DND-41 (cell line): ENCODE measurements at regions not wholly inside any gene's neighbourhood (a gene's known extent, or its start where the extent isn't known, plus 50 kb on each side); places are given as distances from the start of the nearest gene placed in this dataset.
"Not testable (repeated sequence)": the region's sequence is repeated elsewhere in the genome, so short reads cannot be mapped to it uniquely, and the experiment has no call there.

Source experiments
- ATAC-seq: fragments of 200-7000 bp; cut with Tn5 transposase; 3 replicates; pipeline ENCODE4 v1.9.1; 2021; ENCODE audit warnings: low read depth; ENCODE audit not compliant: insufficient read depth
- DNase-seq: peaks from one replicate; pipeline ENCODE4 v3.0.0-alpha.2; 2020
- H2AFZ ChIP-seq: 2 replicates; pipeline ENCODE4 v1.6.0; 2012; ENCODE audit warnings: low read depth, low read length
- H3K27ac ChIP-seq: 2 replicates; pipeline ENCODE4 v1.5.1; 2012; ENCODE audit warnings: low read length, inconsistent platforms
- H3K27me3 ChIP-seq: fragments of 200-600 bp; sonication (generic); 2 replicates; pipeline ENCODE4 v1.6.0; 2012; ENCODE audit warnings: low read length, mild to moderate bottlenecking, inconsistent platforms; ENCODE audit not compliant: insufficient read depth, poor library complexity
- H3K36me3 ChIP-seq: 2 replicates; pipeline ENCODE4 v1.5.1; 2012; ENCODE audit warnings: low read length, inconsistent platforms; ENCODE audit not compliant: insufficient read depth
- H3K4me1 ChIP-seq: 2 replicates; pipeline ENCODE4 v1.5.1; 2012; ENCODE audit warnings: mild to moderate bottlenecking, low read length; ENCODE audit not compliant: insufficient read depth
- H3K4me2 ChIP-seq: 2 replicates; pipeline ENCODE4 v1.6.0; 2012; ENCODE audit warnings: mild to moderate bottlenecking, moderate library complexity, low read length, inconsistent platforms; ENCODE audit not compliant: insufficient read depth
- H3K4me3 ChIP-seq, 2 experiments: fragments of 200-600 bp in 1 of 2; shearing (Covaris generic) in 1 of 2; 2 replicates each; pipeline ENCODE4 v1.5.1; 2012 to 2016; ENCODE audit warnings: inconsistent platforms in 2 of 2, low read length in 2 of 2, mild to moderate bottlenecking in 2 of 2, low read depth in 1 of 2, moderate library complexity in 1 of 2
- H3K79me2 ChIP-seq: 2 replicates; pipeline ENCODE4 v1.6.0; 2012; ENCODE audit warnings: low read length, inconsistent platforms; ENCODE audit not compliant: insufficient read depth
- H3K9ac ChIP-seq: 2 replicates; pipeline ENCODE4 v1.6.0; 2012; ENCODE audit warnings: low read depth, mild to moderate bottlenecking, inconsistent platforms, low read length, moderate library complexity
- H3K9me3 ChIP-seq: 2 replicates; pipeline ENCODE4 v1.5.1; 2012; ENCODE audit warnings: low read length, moderate library complexity, mild to moderate bottlenecking, inconsistent platforms; ENCODE audit not compliant: insufficient read depth, severe bottlenecking
- H4K20me1 ChIP-seq: 2 replicates; pipeline ENCODE4 v1.6.0; 2012; ENCODE audit warnings: low read length; ENCODE audit not compliant: insufficient read depth
- CTCF ChIP-seq: IDR thresholded peaks from 2 replicates; pipeline ENCODE4 v1.5.1; 2012; ENCODE audit warnings: borderline replicate concordance, low read length, moderate library complexity, mild to moderate bottlenecking; ENCODE audit not compliant: poor library complexity, severe bottlenecking; ENCODE audit errors: extremely low read depth
- EZH2 ChIP-seq: IDR thresholded peaks from 3 replicates; pipeline ENCODE4 v1.6.1; 2012; ENCODE audit warnings: borderline replicate concordance, low read depth, mild to moderate bottlenecking, moderate library complexity, low read length, inconsistent platforms; ENCODE audit not compliant: severe bottlenecking

GRCh38 chr2:118576109-118576855, 271.2 kb downstream of the EN1 start:
- Histone ChIP-seq H4K20me1 (no peaks in the 10 kb centered on the region), H3K79me2 (no peaks in the 10 kb centered on the region), H3K36me3 (no peaks in the 10 kb centered on the region), H3K4me1 (no peaks in the 10 kb centered on the region), H3K9me3 (no peaks in the 10 kb centered on the region), H2AFZ (no peak overlapping the region), H3K27ac (no peak overlapping the region), H3K4me2 (no peak overlapping the region), H3K27me3 (no peaks in the 10 kb centered on the region), H3K9ac (no peak overlapping the region), H3K4me3 (no peak overlapping the region)
- TF ChIP-seq CTCF = no peak
- no peak for TF ChIP-seq EZH2
- DNase-seq = no peak
- no peak for ATAC-seq

DNA sequence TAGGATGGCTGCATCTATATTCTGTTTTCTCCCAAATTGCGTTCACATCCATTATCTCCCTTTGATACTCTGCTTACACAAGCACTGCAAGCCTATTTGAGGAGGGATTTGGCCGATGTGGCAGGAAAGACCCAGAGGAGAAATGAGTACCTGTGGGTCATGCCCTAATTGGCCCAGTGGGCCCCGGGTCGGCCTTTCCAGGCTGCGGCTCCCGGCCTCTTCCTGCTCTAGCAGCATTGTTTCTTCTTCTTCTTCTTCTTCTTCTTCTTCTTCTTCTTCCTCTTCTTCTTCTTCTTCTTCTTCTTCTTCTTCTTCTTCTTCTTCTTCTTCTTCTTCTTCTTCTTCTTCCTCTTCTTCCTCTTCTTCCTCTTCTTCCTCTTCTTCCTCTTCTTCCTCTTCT, 275.1 kb downstream of the EN1 start:
- H3K4me2 ChIP-seq, H3K36me3 ChIP-seq, H3K9me3 ChIP-seq, H3K27ac ChIP-seq, DNase-seq, H2AFZ ChIP-seq, H3K4me3 ChIP-seq, H3K27me3 ChIP-seq, H3K9ac ChIP-seq, H3K4me1 ChIP-seq, H4K20me1 ChIP-seq, H3K79me2 ChIP-seq, ATAC-seq: not testable (repeated sequence)

DNA sequence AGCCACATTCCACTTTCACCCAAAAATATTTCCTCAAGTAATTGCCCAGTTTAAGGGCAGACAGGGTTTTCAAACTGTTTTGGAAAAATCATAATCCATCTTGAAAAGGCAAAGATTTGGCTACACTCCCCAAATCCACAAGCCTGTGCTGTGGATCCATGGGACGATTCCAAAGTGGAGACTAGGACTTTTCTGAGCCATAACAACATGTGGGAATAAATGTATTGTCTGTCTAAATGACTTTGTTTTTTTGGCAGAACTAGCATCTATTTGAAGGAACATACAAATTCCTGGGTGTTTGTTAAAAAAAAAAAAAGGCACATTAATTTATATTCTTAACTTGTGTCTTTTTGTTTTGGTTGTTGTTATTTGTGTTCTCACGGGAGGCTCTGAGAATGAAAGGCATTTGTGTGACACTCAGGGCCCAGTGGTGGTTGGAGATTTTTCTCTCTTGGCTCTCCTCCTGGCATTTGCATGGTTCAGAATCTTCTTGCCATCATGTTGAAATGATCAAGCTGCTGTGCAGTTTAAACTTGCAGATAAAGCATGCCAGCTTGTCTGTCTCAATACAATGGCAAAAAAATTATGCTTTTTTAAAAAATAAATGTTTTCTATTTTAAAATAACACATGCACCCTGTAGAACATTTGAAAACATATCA, 277.4 kb downstream of the EN1 start:
- no peaks in the 10 kb centered on the region for H3K9me3 ChIP-seq
- DNase-seq = no peak
- ATAC-seq = no peak
- no peak overlapping the region for H3K4me3 ChIP-seq
- H3K4me2 ChIP-seq = no peak overlapping the region
- no peak overlapping the region for H3K27ac ChIP-seq
- no peak overlapping the region for H2AFZ ChIP-seq
- no peak for TF ChIP-seq EZH2
- H3K36me3 ChIP-seq = no peaks in the 10 kb centered on the region
- no peaks in the 10 kb centered on the region for H4K20me1 ChIP-seq
- no peaks in the 10 kb centered on the region for H3K27me3 ChIP-seq
- H3K79me2 ChIP-seq = no peaks in the 10 kb centered on the region
- no peaks in the 10 kb centered on the region for H3K4me1 ChIP-seq
- H3K9ac ChIP-seq = no peak overlapping the region

GRCh38 chr2:118568700-118569099, 278.7 kb downstream of the EN1 start:
- Histone ChIP-seq H3K4me1 (no peaks in the 10 kb centered on the region), H3K79me2 (no peaks in the 10 kb centered on the region), H3K4me2 (no peak overlapping the region), H4K20me1 (no peaks in the 10 kb centered on the region), H3K36me3 (no peaks in the 10 kb centered on the region), H2AFZ (no peak overlapping the region), H3K9me3 (no peaks in the 10 kb centered on the region), H3K27me3 (no peaks in the 10 kb centered on the region), H3K4me3 (no peak overlapping the region), H3K27ac (no peak overlapping the region), H3K9ac (no peak overlapping the region)
- ATAC-seq = no peak
- DNase-seq = no peak
- no peak for TF ChIP-seq EZH2
- TF ChIP-seq CTCF = no peak
